GM21381 (cell line): ENCODE measurements at regions not wholly inside any gene's neighbourhood (a gene's known extent, or its start where the extent isn't known, plus 50 kb on each side); places are given as distances from the start of the nearest gene placed in this dataset.
"Not testable (repeated sequence)": the region's sequence is repeated elsewhere in the genome, so short reads cannot be mapped to it uniquely, and the experiment has no call there.

Experiments
- ATAC-seq: cut with Tn5 transposase; IDR thresholded peaks from one replicate; pipeline ENCODE4 v1.9.1; 2021; ENCODE audit warnings: mild to moderate bottlenecking, moderate library complexity; ENCODE audit not compliant: unreplicated experiment

GRCh38 chr20:47931002-47931401 lies 145.7 kb upstream of the SULF2 start:
- ATAC-seq: no peak

DNA sequence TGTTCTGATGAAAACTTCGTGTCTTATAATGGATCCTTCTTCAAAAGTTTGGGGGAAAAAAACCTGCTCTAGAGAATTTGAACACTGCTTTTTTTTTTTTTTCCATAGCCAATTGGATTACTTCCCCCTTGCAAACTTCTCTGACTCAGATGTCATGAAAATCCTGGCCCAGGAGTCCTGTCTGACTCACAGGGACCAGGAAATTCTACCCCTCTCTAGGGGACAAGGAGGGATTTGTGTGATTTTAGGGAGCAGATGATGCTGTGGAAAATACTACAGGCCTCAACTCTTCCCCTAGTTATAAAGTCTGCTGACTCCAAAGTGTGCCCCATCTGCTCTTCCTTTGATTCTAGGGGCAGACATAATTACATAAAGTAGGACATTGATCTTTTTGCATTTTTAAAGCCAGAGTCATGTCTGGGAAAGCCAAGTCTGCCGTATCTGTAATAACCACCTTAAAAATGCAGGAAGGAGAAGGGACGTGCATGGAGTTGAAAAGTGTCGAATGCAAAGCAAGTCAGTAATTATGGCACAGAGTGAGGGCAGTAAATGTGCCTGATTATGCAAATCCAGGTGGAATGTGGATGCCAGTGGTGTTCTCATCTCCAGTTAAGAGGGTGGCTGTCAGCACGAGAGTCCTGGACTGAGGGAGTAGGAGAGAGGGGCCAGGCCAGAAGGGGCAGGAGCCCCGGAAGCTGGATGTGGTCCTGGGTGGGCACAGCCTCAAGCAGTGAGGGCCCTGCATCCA lies 144.3 kb upstream of the SULF2 start:
- no peak for ATAC-seq

GRCh38 chr20:47927944-47928343 lies 142.7 kb upstream of the SULF2 start:
- ATAC-seq: no peak

GRCh38 chr20:47927385-47927851 lies 142.1 kb upstream of the SULF2 start:
- no peak for ATAC-seq

DNA sequence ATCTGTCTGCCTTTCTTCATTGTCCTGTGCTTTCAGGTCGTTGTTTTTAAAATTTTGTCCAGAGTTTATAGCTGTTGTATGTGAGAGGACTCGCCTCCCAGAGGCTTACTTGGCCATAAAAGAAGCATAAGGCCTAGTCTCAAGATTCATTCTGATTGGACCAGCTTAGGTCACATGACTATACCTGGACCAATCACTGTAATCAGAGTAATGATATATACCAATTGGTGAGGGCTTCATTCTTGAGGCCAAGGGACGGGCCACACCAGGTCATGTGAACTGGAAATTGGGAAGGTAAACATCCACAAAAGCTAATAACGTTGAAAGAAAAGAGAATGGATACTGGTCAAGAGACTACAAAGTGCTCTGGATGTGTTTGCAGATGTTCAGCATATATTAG lies 141.4 kb upstream of the SULF2 start:
- no peak for ATAC-seq

GRCh38 chr20:47925593-47925992 lies 140.3 kb upstream of the SULF2 start:
- ATAC-seq: no peak

- ATAC-seq: no peak
Measured at GRCh38 chr20:47922269-47922668, 137.0 kb upstream of the SULF2 start.

DNA sequence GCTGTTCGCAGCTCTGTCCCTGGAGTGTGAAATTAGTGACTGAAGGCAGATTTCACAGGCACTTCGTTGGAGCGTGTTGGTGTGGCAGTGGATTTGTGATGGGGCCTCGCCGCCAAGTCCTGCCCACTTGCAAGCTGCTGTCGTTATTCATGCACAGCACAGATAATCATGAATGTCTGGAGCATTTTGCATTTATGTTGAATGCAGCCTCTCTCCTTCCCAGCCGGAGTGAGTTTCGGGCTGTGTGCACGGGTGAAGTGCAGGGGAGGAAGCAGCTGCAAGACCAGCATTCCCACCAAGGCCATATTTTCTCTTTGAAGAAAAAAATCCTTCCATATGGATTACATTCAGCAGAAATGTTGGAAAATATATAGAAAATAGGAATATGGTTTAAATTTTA lies 136.5 kb upstream of the SULF2 start:
- not testable (repeated sequence) for ATAC-seq

GRCh38 chr20:47921408-47921807 lies 136.1 kb upstream of the SULF2 start:
- ATAC-seq: no peak

- ATAC-seq: no peak
Measured at GRCh38 chr20:47917549-47918070, 132.3 kb upstream of the SULF2 start.

DNA sequence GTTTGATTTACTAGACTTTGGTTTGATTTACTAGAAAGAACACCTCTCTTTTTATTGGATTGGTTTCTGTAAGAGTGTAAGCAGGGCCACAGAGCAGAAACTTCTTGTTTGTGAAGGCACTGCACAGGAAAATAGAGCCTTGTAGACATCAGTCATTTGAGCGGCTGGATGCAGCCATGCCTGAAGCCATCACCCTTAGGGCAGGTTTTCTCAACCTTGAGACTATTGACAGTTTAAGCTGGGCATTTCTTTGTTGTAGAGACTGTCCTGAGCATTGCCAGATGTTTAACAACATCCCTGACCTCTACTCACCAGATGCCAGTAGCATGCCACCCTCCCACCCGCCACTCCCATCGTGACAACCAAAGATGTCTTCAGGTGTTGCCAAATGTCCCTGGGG lies 130.2 kb upstream of the SULF2 start:
- ATAC-seq: no peak

- ATAC-seq: no peak
Measured at GRCh38 chr20:47914792-47915191, 129.5 kb upstream of the SULF2 start.

GRCh38 chr20:47912786-47913501 lies 127.7 kb upstream of the SULF2 start:
- ATAC-seq: not testable (repeated sequence)

- not testable (repeated sequence) for ATAC-seq
Measured at GRCh38 chr20:47912165-47912564, 126.9 kb upstream of the SULF2 start.

DNA sequence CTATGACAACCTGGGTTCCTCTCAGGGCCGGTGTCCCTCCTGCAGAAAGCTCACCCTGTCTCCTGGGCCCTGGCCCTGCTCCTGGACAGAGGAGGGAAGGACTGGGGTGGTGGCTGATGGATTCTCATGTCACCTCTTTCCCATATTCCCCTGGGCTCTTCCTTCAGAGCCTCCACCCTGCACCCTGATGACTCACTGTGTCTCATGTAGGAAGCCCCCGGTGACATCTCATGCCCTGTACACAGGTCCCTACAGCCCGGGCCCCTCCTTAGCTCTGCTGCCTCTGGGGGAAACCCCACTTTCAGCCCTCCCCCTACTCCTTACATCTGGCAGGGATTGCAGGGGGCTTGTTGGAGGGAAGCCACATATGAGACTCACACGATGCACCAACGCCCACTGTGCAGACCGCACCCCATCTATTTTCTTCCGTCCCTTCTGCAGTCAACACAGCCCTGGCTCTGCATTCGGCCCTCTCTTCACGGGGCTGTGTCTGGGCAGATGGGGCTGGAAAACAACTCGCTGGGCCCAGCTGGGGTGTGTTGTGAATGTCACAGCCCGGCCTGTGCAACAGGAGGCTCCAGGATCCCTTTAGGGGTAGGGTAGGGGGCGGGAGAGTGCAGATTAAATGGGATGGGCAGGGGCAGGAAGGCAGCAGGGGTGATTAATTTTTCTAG lies 124.6 kb upstream of the SULF2 start:
- not testable (repeated sequence) for ATAC-seq

DNA sequence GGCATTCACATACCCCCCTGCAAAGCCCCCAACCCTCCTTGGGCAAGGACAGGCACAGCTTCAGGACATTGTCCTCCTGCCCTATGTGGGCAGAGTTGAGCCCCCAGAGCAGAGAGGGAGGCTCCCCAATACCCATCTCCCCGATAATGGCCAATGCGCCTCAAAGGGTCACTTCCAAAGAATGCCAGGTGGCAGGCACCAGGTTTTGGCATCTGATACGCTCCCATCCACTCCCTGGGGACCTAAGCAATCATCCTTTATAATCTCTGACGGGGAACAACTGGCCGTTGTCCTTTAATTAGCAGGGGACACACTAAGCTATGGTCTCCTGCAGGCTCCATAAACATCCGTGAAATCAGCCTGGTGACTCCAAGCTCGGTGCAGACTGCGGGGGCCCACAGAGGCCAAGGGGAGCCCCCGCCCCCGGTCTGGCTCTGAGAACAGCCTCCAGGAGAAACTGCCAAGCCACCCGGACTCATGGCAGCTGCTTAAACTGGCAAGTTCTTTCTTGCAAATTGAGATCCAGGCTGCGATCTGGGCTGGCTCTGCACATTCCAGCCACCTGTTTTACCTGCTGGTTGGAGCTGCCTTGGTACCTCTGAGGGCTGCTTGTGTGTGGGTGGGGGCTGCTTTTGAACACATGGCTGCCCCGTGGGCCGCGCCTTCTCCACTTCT lies 123.2 kb upstream of the SULF2 start:
- ATAC-seq: not testable (repeated sequence)

- not testable (repeated sequence) for ATAC-seq
Measured at GRCh38 chr20:47907951-47908350, 122.7 kb upstream of the SULF2 start.

GRCh38 chr20:47907031-47907675 lies 121.9 kb upstream of the SULF2 start:
- ATAC-seq: no peak

GRCh38 chr20:47906348-47906660 lies 121.0 kb upstream of the SULF2 start:
- no peak for ATAC-seq

DNA sequence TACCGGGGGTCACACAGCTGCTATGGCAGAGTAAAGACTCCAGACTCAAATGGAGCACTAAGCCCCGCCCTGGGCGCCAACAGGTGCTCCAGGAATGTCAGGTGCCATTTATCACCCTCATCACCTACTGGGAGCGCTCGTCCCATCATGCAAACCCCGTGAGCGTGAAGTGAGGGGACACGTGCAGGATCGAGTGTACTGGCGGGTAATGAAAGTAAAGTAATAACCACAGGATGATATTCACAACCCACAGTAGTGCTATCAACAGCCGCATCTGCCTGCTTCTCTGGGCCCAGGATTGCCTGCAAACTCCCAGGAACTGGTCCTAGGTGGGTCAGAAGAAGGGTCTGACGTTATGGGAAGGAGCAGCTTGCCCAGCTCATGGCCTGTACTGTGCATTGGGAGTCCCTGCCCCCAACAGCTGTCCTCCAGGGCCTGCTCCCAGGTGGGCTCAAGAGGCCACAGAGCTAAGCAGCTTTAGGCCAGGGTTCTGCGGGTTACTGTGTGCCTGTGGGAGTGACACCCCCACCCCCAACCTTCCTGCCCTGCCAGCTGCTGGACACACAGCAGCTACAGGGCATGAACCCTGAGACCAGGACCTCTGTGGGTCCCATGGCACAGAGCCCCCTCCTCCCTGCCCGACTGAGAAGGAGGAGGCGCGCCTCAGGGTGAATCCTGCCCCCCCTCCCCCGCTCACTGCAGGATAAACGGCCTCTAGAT lies 120.5 kb upstream of the SULF2 start:
- ATAC-seq: no peak
